K562 (cell line): ENCODE measurements at regions not wholly inside any gene's neighbourhood (a gene's known extent, or its start where the extent isn't known, plus 50 kb on each side); places are given as distances from the start of the nearest gene placed in this dataset.

Experiments
- ATAC-seq: fragments of 200-7000 bp; cut with Tn5 transposase; 3 replicates; pipeline ENCODE4 v1.9.1; 2020; ENCODE audit warnings: moderate library complexity
- BruUV-seq: library from RNA; stranded (reverse); fragments of 400-500 nt; replicated peaks from 2 replicates; lab custom pipeline; 2021; lab: Mats Ljungman, UMichigan
- CTCF ChIA-PET: fragments of 300-600 bp; formaldehyde crosslinking; extraction: SDS; loops from one replicate; lab custom pipeline; 2021; ENCODE audit warnings: low intra/inter-chr PET ratio; lab: Yijun Ruan, JAX
- POLR2A ChIA-PET: fragments of 300-600, 350-650 bp; sonication (Branson Sonifier 250); formaldehyde crosslinking; extraction: SDS; loops from one replicate; lab custom pipeline; 2021; ENCODE audit warnings: antibody characterized with exemption, inconsistent platforms; lab: Yijun Ruan, JAX
- DNase-seq, 4 experiments: peaks; one replicate each; pipeline versions ENCODE4 v3.0.0 to v3.0.0-alpha.2; 2011 to 2018; ENCODE audit warnings: low spot score in 3 of 4, mixed read lengths in 3 of 4; ENCODE audit errors: extremely low read depth in 1 of 4
- FAIRE-seq: peaks from 2 replicates; lab custom pipeline; 2011; peaks lifted over from hg19 to GRCh38; lab: Jason Lieb, UNC
- H2AFZ ChIP-seq: 2 replicates; pipeline ENCODE4 v1.6.0; 2011; ENCODE audit warnings: low read depth, low read length, control low read depth, inconsistent platforms
- H3K27ac ChIP-seq: fragments of 200-600 bp; 3 replicates; pipeline ENCODE4 v1.8.0; 2011; ENCODE audit warnings: low read depth, mild to moderate bottlenecking, control low read depth, inconsistent platforms, low read length, moderate library complexity, mixed read lengths; ENCODE audit errors: extremely low read depth
- H3K27me3 ChIP-seq, 2 experiments: fragments of 300-600 bp in 1 of 2; 2 replicates in 1 of 2; 3 replicates in 1 of 2; pipeline versions ENCODE4 v1.6.0 to v1.8.0; 2011; ENCODE audit warnings: inconsistent platforms in 2 of 2, low read length in 2 of 2, mild to moderate bottlenecking in 1 of 2, mixed read lengths in 1 of 2, moderate library complexity in 1 of 2; ENCODE audit not compliant: control insufficient read depth in 2 of 2, insufficient read depth in 2 of 2
- H3K36me3 ChIP-seq: fragments of 300-600 bp; 3 replicates; pipeline ENCODE4 v1.8.0; 2011; ENCODE audit warnings: mild to moderate bottlenecking, low read length, inconsistent platforms; ENCODE audit not compliant: control insufficient read depth, insufficient read depth
- H3K4me1 ChIP-seq, 2 experiments: fragments of 200-600 bp in 1 of 2; replicated peaks in 1 of 2; 2 replicates in 1 of 2; 3 replicates in 1 of 2; pipeline versions ENCODE4 v1.5.1 to v1.8.0; 2011; ENCODE audit warnings: inconsistent platforms in 2 of 2, low read length in 2 of 2, mild to moderate bottlenecking in 1 of 2, mixed read lengths in 1 of 2, moderate library complexity in 1 of 2; ENCODE audit not compliant: control insufficient read depth in 2 of 2, insufficient read depth in 2 of 2
- H3K4me2 ChIP-seq: 2 replicates; pipeline ENCODE4 v1.6.1; 2011; ENCODE audit warnings: low read length, control low read depth, inconsistent platforms, mixed read lengths; ENCODE audit not compliant: insufficient read depth
- H3K4me3 ChIP-seq: fragments of 200-600 bp; sonication (generic), shearing (Covaris generic); 2 replicates; pipeline ENCODE4 v1.5.1; 2016; ENCODE audit warnings: control low read depth, inconsistent platforms
- H3K79me2 ChIP-seq: fragments of 200-600 bp; 3 replicates; pipeline ENCODE4 v1.8.0; 2011; ENCODE audit warnings: low read length, inconsistent platforms; ENCODE audit not compliant: control insufficient read depth, insufficient read depth
- H3K9ac ChIP-seq, 2 experiments: 2 replicates each; pipeline versions ENCODE4 v1.6.0 to v1.6.1; 2011; ENCODE audit warnings: low read depth in 2 of 2, low read length in 2 of 2, control low read depth in 1 of 2, inconsistent platforms in 1 of 2, mild to moderate bottlenecking in 1 of 2, mixed read lengths in 1 of 2; ENCODE audit not compliant: insufficient read depth in 1 of 2
- H3K9me1 ChIP-seq: one replicate; pipeline ENCODE4 v1.6.0; 2011; ENCODE audit warnings: inconsistent platforms, mild to moderate bottlenecking, low read length, moderate library complexity; ENCODE audit not compliant: control insufficient read depth, insufficient read depth
- H3K9me3 ChIP-seq: replicated peaks from 2 replicates; pipeline ENCODE4 v1.5.1; 2011; ENCODE audit warnings: low read depth, low read length, inconsistent platforms; ENCODE audit not compliant: control insufficient read depth, insufficient read depth
- H4K20me1 ChIP-seq: replicated peaks from 2 replicates; pipeline ENCODE4 v1.6.1; 2011; ENCODE audit warnings: low read length, inconsistent platforms, mixed read lengths; ENCODE audit not compliant: control insufficient read depth, insufficient read depth
- CLOCK ChIP-seq: fragments of 250-450 bp; sonication (Bioruptor Pico); IDR thresholded peaks from 2 replicates; pipeline ENCODE4 v1.4.0; 2020; ENCODE audit warnings: mild to moderate bottlenecking, moderate library complexity, borderline replicate concordance
- GATA2 ChIP-seq: sonication (generic); formaldehyde crosslinking; IDR thresholded peaks from 2 replicates; pipeline ENCODE4 v1.4.0; 2020; ENCODE audit warnings: mild to moderate bottlenecking, missing genetic modification reagents
- JUN ChIP-seq, 2 experiments: sonication (generic) in 1 of 2; formaldehyde crosslinking in 1 of 2; IDR thresholded peaks; 2 replicates each; pipeline versions ENCODE4 v1.6.1 to v1.8.0; 2012 to 2022; ENCODE audit warnings: borderline replicate concordance in 2 of 2, mild to moderate bottlenecking in 2 of 2, improper control_type of control experiment in 1 of 2, low read depth in 1 of 2, low read length in 1 of 2, missing genetic modification reagents in 1 of 2
- LCOR ChIP-seq: sonication (generic); formaldehyde crosslinking; IDR thresholded peaks from 2 replicates; pipeline ENCODE4 v1.8.0; 2022; ENCODE audit warnings: mild to moderate bottlenecking, missing genetic modification reagents
- MAFG ChIP-seq: fragments of 450-650 bp; conservative IDR thresholded peaks from 2 replicates; pipeline ENCODE4 v1.6.1; 2016; ENCODE audit warnings: missing genetic modification characterization, missing compliant biosample characterization
- MCM7 ChIP-seq, 2 experiments: fragments of 450-650 bp; IDR thresholded peaks; 2 replicates each; pipeline ENCODE4 v1.6.1; 2016 to 2018
- NFE2L1 ChIP-seq: fragments of 450-650 bp; IDR thresholded peaks from 2 replicates; pipeline ENCODE4 v1.6.1; 2016; ENCODE audit warnings: missing genetic modification characterization, low read depth, mild to moderate bottlenecking, missing compliant biosample characterization, moderate library complexity, borderline replicate concordance
- PTBP1 ChIP-seq: fragments of 200-400 bp; formaldehyde crosslinking; IDR thresholded peaks from 2 replicates; pipeline ENCODE4 v1.6.1; 2017; ENCODE audit warnings: low read depth, low read length
- SNRNP70 ChIP-seq: fragments of 200-400 bp; formaldehyde crosslinking; optimal IDR thresholded peaks from 2 replicates; pipeline ENCODE3; 2017; ENCODE audit warnings: low read depth, low read length
- TCF7L2 ChIP-seq: fragments of 150-350 bp; IDR thresholded peaks from 2 replicates; pipeline ENCODE4 v1.6.1; 2016; ENCODE audit warnings: low read depth, mild to moderate bottlenecking, low read length, moderate library complexity
- ZBTB7A ChIP-seq: IDR thresholded peaks from 2 replicates; pipeline ENCODE4 v1.6.1; 2011; ENCODE audit warnings: low read depth, mild to moderate bottlenecking, low read length, moderate library complexity, borderline replicate concordance; ENCODE audit not compliant: control insufficient read depth
- ZFP91 ChIP-seq: sonication (generic); formaldehyde crosslinking; IDR thresholded peaks from 2 replicates; pipeline ENCODE4 v1.8.0; 2022; ENCODE audit warnings: mild to moderate bottlenecking, missing genetic modification reagents
- ZFX ChIP-seq: sonication (generic); formaldehyde crosslinking; IDR thresholded peaks from 2 replicates; pipeline ENCODE4 v1.8.0; 2022; ENCODE audit warnings: mild to moderate bottlenecking, missing genetic modification reagents, moderate library complexity
- ZNF121 ChIP-seq: sonication (generic); formaldehyde crosslinking; conservative IDR thresholded peaks from 2 replicates; pipeline ENCODE4 v1.8.0; 2022; ENCODE audit warnings: missing genetic modification reagents
- ZNF518B ChIP-seq: fragments of 250-450 bp; sonication (Bioruptor Pico); IDR thresholded peaks from 2 replicates; pipeline ENCODE4 v1.5.0; 2021; ENCODE audit warnings: mild to moderate bottlenecking, moderate library complexity
- ZNF76 ChIP-seq: fragments of 250-450 bp; sonication (Bioruptor Pico); IDR thresholded peaks from 2 replicates; pipeline ENCODE4 v1.4.0; 2020; ENCODE audit warnings: mild to moderate bottlenecking, moderate library complexity, borderline replicate concordance
- WGBS: fragments of 100-300 bp; shearing (Covaris generic); methylation state at CpG from one replicate; pipeline ENCODE4 v1.1.6; 2016; ENCODE audit warnings: low coverage, mixed read lengths; ENCODE audit not compliant: insufficient coverage; ENCODE audit errors: missing lambda C conversion rate; 5-methylcytosine and 5-hydroxymethylcytosine counted together
- in situ Hi-C: fragments of 300-500 bp; cut with MboI; formaldehyde crosslinking; loops from 4 replicates; pipeline ENCODE4 v1.15.0; 2018; ENCODE audit warnings: inconsistent platforms, mixed read lengths
- intact Hi-C: fragments of 100-400 bp; cut with micrococcal nuclease; formaldehyde crosslinking; loops from 2 replicates; pipeline ENCODE4 v1.14.2; 2022

- Histone ChIP-seq H2AFZ (no peak overlapping the region), H3K4me1 (no peaks in the 10 kb centered on the region), H3K27me3 (no peaks in the 10 kb centered on the region), H3K27ac (no peak overlapping the region), H3K4me3 (no peak overlapping the region), H3K36me3 (no peaks in the 10 kb centered on the region), H3K4me2 (no peak overlapping the region), H3K9ac (no peak overlapping the region), H3K79me2 (no peaks in the 10 kb centered on the region), H4K20me1 (no peaks in the 10 kb centered on the region), H3K9me1 (no peaks in the 10 kb centered on the region), H3K9me3 (no peaks in the 10 kb centered on the region)
- in situ Hi-C loops: no loop called here
- ChIA-PET CTCF (no interaction called here), POLR2A (no interaction called here)
- no TSS peak for BruUV-seq
- DNase-seq: no peak
- intact Hi-C loops: no loop called here
- WGBS: 0% methylated on average over 2 of the region's 2 CpGs
- FAIRE-seq: no peak
- no peak for ATAC-seq
- no peak for TF ChIP-seq TCF7L2
- no peak for TF ChIP-seq PTBP1
- TF ChIP-seq ZBTB7A: no peak
- no peak for TF ChIP-seq MAFG (tag)
- no peak for TF ChIP-seq ZNF518B (CRISPR knock-in tag)
- no peak for TF ChIP-seq CLOCK (CRISPR knock-in tag)
- TF ChIP-seq SNRNP70: no peak
- TF ChIP-seq ZNF76: no peak
- no peak for TF ChIP-seq ZFP91
- no peak for TF ChIP-seq ZFX (CRISPR knock-in tag)
- TF ChIP-seq GATA2 (CRISPR knock-in tag): no peak
- TF ChIP-seq MCM7 (IDR thresholded peaks at IDR 0.05): no peak
- TF ChIP-seq NFE2L1 (tag): no peak
- no peak for TF ChIP-seq LCOR (CRISPR knock-in tag)
- TF ChIP-seq JUN (IDR thresholded peaks at IDR 0.05; ENCODE audit: borderline replicate concordance, low read depth, low read length): no peak
- TF ChIP-seq JUN (CRISPR knock-in tag; IDR thresholded peaks at IDR 0.05; ENCODE audit: borderline replicate concordance): no peak
- TF ChIP-seq ZNF121 (CRISPR knock-in tag): no peak
Measured at GRCh38 chr9:115657695-115658094, 495.9 kb upstream of the PAPPA start.
